GM19467 (cell line): ENCODE measurements at regions not wholly inside any gene's neighbourhood (a gene's known extent, or its start where the extent isn't known, plus 50 kb on each side); places are given as distances from the start of the nearest gene placed in this dataset.
"Not testable (repeated sequence)": the region's sequence is repeated elsewhere in the genome, so short reads cannot be mapped to it uniquely, and the experiment has no call there.

Experiments
- ATAC-seq: cut with Tn5 transposase; IDR thresholded peaks from one replicate; pipeline ENCODE4 v1.9.1; 2021; ENCODE audit warnings: mild to moderate bottlenecking, moderate library complexity; ENCODE audit not compliant: unreplicated experiment

GRCh38 chr12:131557078-131557709 is 153.7 kb upstream of the SFSWAP start:
- no peak for ATAC-seq

- no peak for ATAC-seq
Observed at GRCh38 chr12:131559517-131560516, 151.1 kb upstream of the SFSWAP start.

GRCh38 chr12:131561051-131561450 is 149.8 kb upstream of the SFSWAP start:
- ATAC-seq = no peak

- ATAC-seq = no peak
Observed at GRCh38 chr12:131561891-131562684, 148.8 kb upstream of the SFSWAP start.

- ATAC-seq = not testable (repeated sequence)
Observed at GRCh38 chr12:131564138-131564727, 146.7 kb upstream of the SFSWAP start.

GRCh38 chr12:131564845-131565244 is 146.0 kb upstream of the SFSWAP start:
- ATAC-seq = no peak

GRCh38 chr12:131565267-131566015 is 145.4 kb upstream of the SFSWAP start:
- ATAC-seq = no peak

GRCh38 chr12:131568336-131568735 is 142.6 kb upstream of the SFSWAP start:
- ATAC-seq = no peak

GRCh38 chr12:131570596-131570995 is 140.3 kb upstream of the SFSWAP start:
- no peak for ATAC-seq

GRCh38 chr12:131571827-131572226 is 139.1 kb upstream of the SFSWAP start:
- ATAC-seq = no peak

- no peak for ATAC-seq
Observed at GRCh38 chr12:131572626-131573025, 138.3 kb upstream of the SFSWAP start.

GRCh38 chr12:131573631-131574394 is 137.1 kb upstream of the SFSWAP start:
- ATAC-seq = no peak

- ATAC-seq = no peak
Observed at GRCh38 chr12:131574395-131574771, 136.5 kb upstream of the SFSWAP start.

- ATAC-seq = no peak
Observed at GRCh38 chr12:131575371-131575770, 135.5 kb upstream of the SFSWAP start.

GRCh38 chr12:131576734-131577133 is 134.2 kb upstream of the SFSWAP start:
- ATAC-seq = not testable (repeated sequence)

GRCh38 chr12:131577766-131578165 is 133.1 kb upstream of the SFSWAP start:
- no peak for ATAC-seq

- ATAC-seq = no peak
Observed at GRCh38 chr12:131578828-131579470, 131.9 kb upstream of the SFSWAP start.

GRCh38 chr12:131583090-131583712 is 127.7 kb upstream of the SFSWAP start:
- ATAC-seq = no peak
